ENCODE measurements at regions not wholly inside any gene's neighbourhood (a gene's known extent, or its start where the extent isn't known, plus 50 kb on each side); places are given as distances from the start of the nearest gene placed in this dataset.

DNA sequence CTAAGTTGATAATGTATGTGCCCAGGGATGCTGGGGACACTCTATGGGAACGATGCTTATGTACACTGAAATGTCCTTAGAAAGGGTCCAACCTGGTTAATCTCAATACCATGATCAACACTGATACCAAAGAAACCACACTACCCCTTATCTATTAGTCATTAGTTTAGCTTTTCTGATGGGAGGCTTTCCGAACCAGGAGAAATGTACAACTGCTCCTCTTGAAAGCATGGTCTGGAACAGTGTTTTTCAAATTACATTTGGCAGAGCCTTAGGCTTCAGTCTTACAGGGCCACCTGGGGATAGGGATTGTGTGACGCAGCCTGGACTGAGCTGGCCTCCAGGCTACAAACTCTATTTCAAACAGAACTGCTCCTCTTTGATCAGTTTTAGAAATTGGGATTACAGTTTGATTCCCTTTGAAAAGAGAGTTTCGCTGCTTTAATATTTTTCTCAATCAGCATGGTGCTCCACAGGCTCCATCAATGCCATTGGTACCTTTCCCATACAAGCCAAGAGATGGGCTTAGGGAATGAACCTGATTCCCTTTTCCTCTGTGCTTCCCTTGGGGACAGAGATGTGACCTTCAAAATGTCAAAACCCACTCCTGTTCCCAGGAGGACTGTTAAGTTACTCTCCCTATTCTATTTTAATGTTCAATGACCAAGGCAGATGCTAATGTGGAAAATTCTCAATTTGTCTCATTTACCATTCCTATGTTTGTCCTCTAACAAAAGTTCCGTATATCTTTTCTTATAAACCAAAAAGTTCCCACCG lies 296.0 kb upstream of the ADAMTS9 start:
- Histone ChIP-seq H3K4me1 (ENCODE audit: insufficient read depth, low read length) (no peaks in the 10 kb centered on the region), H3K27ac (ENCODE audit: low read depth, low read length) (no peak overlapping the region), H3K9me3 (ENCODE audit: control insufficient read depth in 1 of 2, low read length in 2 of 2) (no peaks in the 10 kb centered on the region), H3K27me3 (ENCODE audit: insufficient read depth, low read length) (no peaks in the 10 kb centered on the region), H3K4me3 (ENCODE audit: low read length in 2 of 2) (no peak overlapping the region), H3K36me3 (ENCODE audit: insufficient read depth, low read length) (no peaks in the 10 kb centered on the region)
- Mint-ChIP-seq H3K27me3 (no peaks in the 10 kb centered on the region), H3K27ac (no peak overlapping the region), H3K4me3 (no peak overlapping the region), H3K4me1 (no peaks in the 10 kb centered on the region), H3K36me3 (no peaks in the 10 kb centered on the region), H3K9me3 (peaks cover 0 to 11% (median 8%) of the 10 kb centered on the region in 8 donors)
- CTCF ChIA-PET (ENCODE audit: partially characterized antibody), result no interaction called here
- POLR2A ChIA-PET (ENCODE audit: partially characterized antibody), result no interaction called here
- DNase-seq, result no peak
- intact Hi-C loops (cut with micrococcal nuclease), result no loop called here

DNA sequence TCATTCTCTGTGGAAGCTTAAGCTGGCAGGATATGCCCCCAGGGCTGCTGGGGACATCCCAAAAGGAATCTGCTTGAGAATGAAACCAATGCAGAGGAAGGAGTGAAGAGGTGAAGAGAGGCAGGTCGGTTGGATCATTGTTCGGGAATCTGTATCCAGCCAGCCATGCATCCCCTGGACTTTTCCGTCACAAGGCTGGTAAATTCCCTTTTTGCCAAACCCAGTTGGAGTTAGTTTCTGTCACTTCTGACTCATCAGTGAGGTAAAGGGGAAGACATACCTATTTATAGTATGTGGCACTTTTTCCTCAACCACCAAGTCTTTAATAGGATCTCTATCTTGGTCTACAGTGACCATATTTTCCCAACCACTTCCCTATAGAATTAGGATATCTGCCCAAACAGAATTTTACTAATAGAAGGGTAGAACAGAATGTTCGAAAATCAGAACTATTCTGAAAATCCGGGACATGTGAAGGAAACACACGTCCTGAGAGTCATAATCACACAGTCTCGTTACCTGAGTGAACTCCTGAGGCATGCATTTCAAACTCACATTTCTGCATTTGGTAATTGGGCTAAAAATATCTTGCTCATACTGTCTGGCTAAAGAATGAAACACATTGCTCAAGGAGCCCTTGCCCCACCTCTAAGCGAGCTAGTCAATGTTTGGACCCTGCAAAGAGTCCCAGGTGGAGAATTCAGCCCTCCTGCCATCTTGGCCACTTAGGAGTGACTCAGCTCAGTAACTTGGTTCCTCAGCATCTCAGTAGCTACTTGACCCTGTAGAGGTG lies 289.7 kb upstream of the ADAMTS9 start:
- no peaks in the 10 kb centered on the region for H3K36me3 Mint-ChIP-seq
- no peak overlapping the region for H3K27ac Mint-ChIP-seq
- no peaks in the 10 kb centered on the region for H3K9me3 ChIP-seq (ENCODE audit: control insufficient read depth in 1 of 2, low read length in 2 of 2)
- H3K4me3 Mint-ChIP-seq, result no peak overlapping the region
- ChIA-PET CTCF (ENCODE audit: partially characterized antibody) (no interaction called here), POLR2A (ENCODE audit: partially characterized antibody) (no interaction called here)
- DNase-seq, result no peak
- no peak overlapping the region for H3K27ac ChIP-seq (ENCODE audit: low read depth, low read length)
- H3K36me3 ChIP-seq (ENCODE audit: insufficient read depth, low read length), result no peaks in the 10 kb centered on the region
- intact Hi-C loops (cut with micrococcal nuclease), result no loop called here
- H3K9me3 Mint-ChIP-seq, result peaks cover 2 to 10% (median 4%) of the 10 kb centered on the region in 8 donors
- H3K4me3 ChIP-seq (ENCODE audit: low read length in 2 of 2), result no peak overlapping the region
- H3K4me1 Mint-ChIP-seq, result no peaks in the 10 kb centered on the region
- no peaks in the 10 kb centered on the region for H3K4me1 ChIP-seq (ENCODE audit: insufficient read depth, low read length)
- H3K27me3 Mint-ChIP-seq, result no peaks in the 10 kb centered on the region
- no peaks in the 10 kb centered on the region for H3K27me3 ChIP-seq (ENCODE audit: insufficient read depth, low read length)

DNA sequence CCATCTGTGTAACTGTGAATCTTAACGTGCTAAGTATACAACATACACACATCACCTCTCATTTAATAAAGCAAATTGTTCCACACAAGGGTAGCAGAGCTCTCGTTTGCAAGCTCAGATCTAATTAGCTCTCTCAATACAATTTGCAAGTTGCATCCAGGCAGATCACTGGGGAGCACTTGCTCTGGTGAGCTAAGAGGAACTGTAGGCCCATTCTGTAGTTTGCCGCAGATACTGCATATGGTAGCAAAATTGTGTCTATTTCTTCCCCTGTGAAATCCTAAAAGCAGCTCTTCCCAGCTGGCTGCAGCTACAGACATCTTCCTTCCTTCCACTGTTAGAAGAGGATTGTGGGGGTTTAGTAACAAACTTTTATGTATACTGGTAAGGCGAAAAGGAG lies 288.7 kb upstream of the ADAMTS9 start:
- Mint-ChIP-seq H3K4me1 (no peaks in the 10 kb centered on the region), H3K27ac (no peak overlapping the region), H3K4me3 (no peak overlapping the region), H3K27me3 (no peaks in the 10 kb centered on the region), H3K36me3 (no peaks in the 10 kb centered on the region), H3K9me3 (peaks cover 2 to 10% (median 4%) of the 10 kb centered on the region in 8 donors)
- H3K4me1 ChIP-seq (ENCODE audit: insufficient read depth, low read length), result no peaks in the 10 kb centered on the region
- no peaks in the 10 kb centered on the region for H3K36me3 ChIP-seq (ENCODE audit: insufficient read depth, low read length)
- ChIA-PET POLR2A (ENCODE audit: partially characterized antibody) (no interaction called here), CTCF (ENCODE audit: partially characterized antibody) (no interaction called here)
- DNase-seq, result no peak
- intact Hi-C loops (cut with micrococcal nuclease), result no loop called here
- H3K27ac ChIP-seq (ENCODE audit: low read depth, low read length), result no peak overlapping the region
- no peak overlapping the region for H3K4me3 ChIP-seq (ENCODE audit: low read length in 2 of 2)
- no peaks in the 10 kb centered on the region for H3K27me3 ChIP-seq (ENCODE audit: insufficient read depth, low read length)
- no peaks in the 10 kb centered on the region for H3K9me3 ChIP-seq (ENCODE audit: control insufficient read depth in 1 of 2, low read length in 2 of 2)

GRCh38 chr3:64975147-64975546 lies 287.3 kb upstream of the ADAMTS9 start:
- no peak overlapping the region for H3K4me3 Mint-ChIP-seq
- intact Hi-C loops (cut with micrococcal nuclease), result no loop called here
- no peak overlapping the region for H3K4me3 ChIP-seq (ENCODE audit: low read length in 2 of 2)
- no peaks in the 10 kb centered on the region for H3K4me1 ChIP-seq (ENCODE audit: insufficient read depth, low read length)
- H3K36me3 ChIP-seq (ENCODE audit: insufficient read depth, low read length), result no peaks in the 10 kb centered on the region
- ChIA-PET CTCF (ENCODE audit: partially characterized antibody) (no interaction called here), POLR2A (ENCODE audit: partially characterized antibody) (no interaction called here)
- no peaks in the 10 kb centered on the region for H3K4me1 Mint-ChIP-seq
- H3K9me3 ChIP-seq (ENCODE audit: control insufficient read depth in 1 of 2, low read length in 2 of 2), result no peaks in the 10 kb centered on the region
- peaks cover 4 to 11% (median 9%) of the 10 kb centered on the region in 8 donors for H3K9me3 Mint-ChIP-seq
- no peak overlapping the region for H3K27ac ChIP-seq (ENCODE audit: low read depth, low read length)
- no peak overlapping the region for H3K27ac Mint-ChIP-seq
- H3K36me3 Mint-ChIP-seq, result no peaks in the 10 kb centered on the region
- H3K27me3 ChIP-seq (ENCODE audit: insufficient read depth, low read length), result no peaks in the 10 kb centered on the region
- no peak for DNase-seq
- H3K27me3 Mint-ChIP-seq, result no peaks in the 10 kb centered on the region

DNA sequence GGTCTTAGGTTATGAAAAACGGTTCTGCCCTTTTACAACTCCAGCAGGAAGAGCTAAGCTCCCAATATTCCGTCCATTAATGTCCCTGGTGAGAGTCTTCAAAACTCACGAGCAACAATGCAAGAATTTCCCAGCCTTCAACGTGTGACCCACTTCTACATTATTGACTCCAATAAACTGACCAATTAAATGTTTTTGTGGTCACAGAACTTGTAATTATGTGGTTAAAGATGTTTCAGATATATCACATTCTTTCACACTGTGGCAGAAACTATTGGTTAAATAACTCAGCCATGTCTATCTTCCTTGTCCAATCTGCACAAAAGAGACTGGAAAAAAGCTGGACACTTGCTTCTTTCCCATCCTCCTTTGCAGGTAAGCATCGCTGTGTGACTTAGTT lies 286.6 kb upstream of the ADAMTS9 start:
- no peaks in the 10 kb centered on the region for H3K27me3 Mint-ChIP-seq
- no peaks in the 10 kb centered on the region for H3K4me1 ChIP-seq (ENCODE audit: insufficient read depth, low read length)
- POLR2A ChIA-PET (ENCODE audit: partially characterized antibody), result no interaction called here

GRCh38 chr3:64972793-64973192 lies 285.0 kb upstream of the ADAMTS9 start:
- Mint-ChIP-seq H3K27me3 (no peaks in the 10 kb centered on the region), H3K4me3 (no peak overlapping the region), H3K4me1 (no peaks in the 10 kb centered on the region), H3K27ac (no peak overlapping the region), H3K9me3 (peaks cover 4 to 20% (median 9%) of the 10 kb centered on the region in 8 donors), H3K36me3 (no peaks in the 10 kb centered on the region)
- ChIA-PET POLR2A (ENCODE audit: partially characterized antibody) (no interaction called here), CTCF (ENCODE audit: partially characterized antibody) (no interaction called here)
- intact Hi-C loops (cut with micrococcal nuclease), result no loop called here
- H3K4me1 ChIP-seq (ENCODE audit: insufficient read depth, low read length), result no peaks in the 10 kb centered on the region
- no peak overlapping the region for H3K4me3 ChIP-seq (ENCODE audit: low read length in 2 of 2)
- no peaks in the 10 kb centered on the region for H3K27me3 ChIP-seq (ENCODE audit: insufficient read depth, low read length)
- H3K36me3 ChIP-seq (ENCODE audit: insufficient read depth, low read length), result no peaks in the 10 kb centered on the region
- DNase-seq, result no peak
- no peaks in the 10 kb centered on the region for H3K9me3 ChIP-seq (ENCODE audit: control insufficient read depth in 1 of 2, low read length in 2 of 2)
- H3K27ac ChIP-seq (ENCODE audit: low read depth, low read length), result no peak overlapping the region

More for the DNA sequence above, 286.6 kb upstream of the ADAMTS9 start:
- Histone ChIP-seq H3K4me3 (ENCODE audit: low read length in 2 of 2) (no peak overlapping the region), H3K36me3 (ENCODE audit: insufficient read depth, low read length) (no peaks in the 10 kb centered on the region), H3K9me3 (ENCODE audit: control insufficient read depth in 1 of 2, low read length in 2 of 2) (no peaks in the 10 kb centered on the region), H3K27ac (ENCODE audit: low read depth, low read length) (no peak overlapping the region), H3K27me3 (ENCODE audit: insufficient read depth, low read length) (no peaks in the 10 kb centered on the region)
- no peaks in the 10 kb centered on the region for H3K36me3 Mint-ChIP-seq
- H3K4me3 Mint-ChIP-seq, result no peak overlapping the region
- H3K27ac Mint-ChIP-seq, result no peak overlapping the region
- intact Hi-C loops (cut with micrococcal nuclease), result no loop called here
- no peaks in the 10 kb centered on the region for H3K4me1 Mint-ChIP-seq
- CTCF ChIA-PET (ENCODE audit: partially characterized antibody), result no interaction called here
- DNase-seq, result no peak
- H3K9me3 Mint-ChIP-seq, result peaks cover 4 to 15% (median 9%) of the 10 kb centered on the region in 8 donors

DNA sequence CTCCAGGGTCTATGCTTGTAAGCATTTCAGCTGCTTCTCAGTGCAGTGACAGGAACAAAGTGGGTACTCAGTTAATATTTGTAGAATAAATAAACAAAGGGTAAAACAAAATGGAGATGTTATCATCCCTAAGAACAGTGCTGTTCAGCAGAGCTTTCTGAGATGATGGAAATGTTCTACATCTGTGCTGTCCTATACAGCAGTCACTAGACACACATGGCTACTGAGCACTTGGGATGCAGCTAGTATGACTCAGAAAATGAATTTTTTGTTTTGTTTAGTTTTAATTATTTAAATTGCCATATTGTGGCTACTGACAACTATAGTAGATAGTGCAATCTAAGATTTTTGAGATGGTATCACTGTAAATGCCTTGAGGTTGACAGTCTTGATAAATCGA lies 283.8 kb upstream of the ADAMTS9 start:
- intact Hi-C loops (cut with micrococcal nuclease), result no loop called here
- ChIA-PET POLR2A (ENCODE audit: partially characterized antibody) (no interaction called here), CTCF (ENCODE audit: partially characterized antibody) (no interaction called here)
- Mint-ChIP-seq H3K4me1 (no peaks in the 10 kb centered on the region), H3K36me3 (no peaks in the 10 kb centered on the region), H3K27ac (no peak overlapping the region), H3K9me3 (peaks cover 4 to 23% (median 7%) of the 10 kb centered on the region in 8 donors), H3K4me3 (no peak overlapping the region), H3K27me3 (no peaks in the 10 kb centered on the region)
- no peaks in the 10 kb centered on the region for H3K36me3 ChIP-seq (ENCODE audit: insufficient read depth, low read length)
- H3K4me1 ChIP-seq (ENCODE audit: insufficient read depth, low read length), result no peaks in the 10 kb centered on the region
- no peak overlapping the region for H3K27ac ChIP-seq (ENCODE audit: low read depth, low read length)
- DNase-seq, result no peak
- no peaks in the 10 kb centered on the region for H3K9me3 ChIP-seq (ENCODE audit: control insufficient read depth in 1 of 2, low read length in 2 of 2)
- no peak overlapping the region for H3K4me3 ChIP-seq (ENCODE audit: low read length in 2 of 2)
- H3K27me3 ChIP-seq (ENCODE audit: insufficient read depth, low read length), result no peaks in the 10 kb centered on the region

Data from CD4-positive, alpha-beta memory T cell (primary cell).